Vagina (tissue), 2 donors: ENCODE measurements at regions not wholly inside any gene's neighbourhood (a gene's known extent, or its start where the extent isn't known, plus 50 kb on each side); places are given as distances from the start of the nearest gene placed in this dataset.

Source experiments
- POLR2A ChIP-seq, 2 donors: fragments of 450-650 bp; IDR thresholded peaks; one replicate each; pipeline ENCODE4 v1.6.1; 2017; ENCODE audit warnings: antibody characterized with exemption in 2 of 2, mild to moderate bottlenecking in 2 of 2, moderate library complexity in 2 of 2
- TF ChIP-seq, protein P1 (sequence below), 3 experiments: fragments of 450-650 bp in 2 of 3; fragments of 200-600 bp in 1 of 3; sonication (generic) in 1 of 3; IDR thresholded peaks; one replicate each; pipeline ENCODE4 v1.5.1; 2017 to 2019; ENCODE audit warnings: antibody characterized with exemption in 3 of 3, mild to moderate bottlenecking in 2 of 3, moderate library complexity in 2 of 3

DNA sequence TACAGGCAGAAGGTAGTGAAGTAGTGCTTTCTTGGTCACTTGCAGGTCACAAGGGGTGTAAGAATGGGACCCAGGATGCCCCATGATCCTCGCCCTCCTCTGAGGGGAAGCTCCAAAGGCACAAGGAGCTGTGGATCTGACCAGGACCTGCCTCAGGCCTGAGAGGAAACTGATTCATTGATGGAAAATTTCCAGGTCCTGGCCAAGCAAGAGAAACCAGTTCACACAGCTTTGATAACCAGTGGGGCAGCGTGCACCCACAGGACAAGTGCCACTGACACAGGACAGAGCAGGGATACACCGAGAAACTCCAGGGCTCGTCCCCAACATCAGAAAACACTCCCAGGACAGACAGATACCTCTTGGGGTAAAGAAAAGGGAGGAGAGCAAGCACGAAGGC is 177.1 kb downstream of the RBM26 start:
- TF ChIP-seq, protein P1, sequence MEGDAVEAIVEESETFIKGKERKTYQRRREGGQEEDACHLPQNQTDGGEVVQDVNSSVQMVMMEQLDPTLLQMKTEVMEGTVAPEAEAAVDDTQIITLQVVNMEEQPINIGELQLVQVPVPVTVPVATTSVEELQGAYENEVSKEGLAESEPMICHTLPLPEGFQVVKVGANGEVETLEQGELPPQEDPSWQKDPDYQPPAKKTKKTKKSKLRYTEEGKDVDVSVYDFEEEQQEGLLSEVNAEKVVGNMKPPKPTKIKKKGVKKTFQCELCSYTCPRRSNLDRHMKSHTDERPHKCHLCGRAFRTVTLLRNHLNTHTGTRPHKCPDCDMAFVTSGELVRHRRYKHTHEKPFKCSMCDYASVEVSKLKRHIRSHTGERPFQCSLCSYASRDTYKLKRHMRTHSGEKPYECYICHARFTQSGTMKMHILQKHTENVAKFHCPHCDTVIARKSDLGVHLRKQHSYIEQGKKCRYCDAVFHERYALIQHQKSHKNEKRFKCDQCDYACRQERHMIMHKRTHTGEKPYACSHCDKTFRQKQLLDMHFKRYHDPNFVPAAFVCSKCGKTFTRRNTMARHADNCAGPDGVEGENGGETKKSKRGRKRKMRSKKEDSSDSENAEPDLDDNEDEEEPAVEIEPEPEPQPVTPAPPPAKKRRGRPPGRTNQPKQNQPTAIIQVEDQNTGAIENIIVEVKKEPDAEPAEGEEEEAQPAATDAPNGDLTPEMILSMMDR (IDR thresholded peaks at IDR 0.05): no peak
- TF ChIP-seq POLR2A (IDR thresholded peaks at IDR 0.05): no peak
